Testis (tissue), 2 donors: ENCODE measurements at regions not wholly inside any gene's neighbourhood (a gene's known extent, or its start where the extent isn't known, plus 50 kb on each side); places are given as distances from the start of the nearest gene placed in this dataset.

Source experiments
- CTCF ChIP-seq, 3 experiments: fragments of 450-650 bp in 2 of 3; fragments of 200-600 bp in 1 of 3; sonication (generic) in 1 of 3; IDR thresholded peaks; one replicate each; pipeline ENCODE4 v1.5.1; 2016 to 2019; ENCODE audit warnings: antibody characterized with exemption in 3 of 3, mild to moderate bottlenecking in 2 of 3, moderate library complexity in 1 of 3
- POLR2A ChIP-seq: fragments of 450-650 bp; IDR thresholded peaks from one replicate; pipeline ENCODE4 v1.6.1; 2017; ENCODE audit warnings: antibody characterized with exemption, mild to moderate bottlenecking, moderate library complexity

- TF ChIP-seq CTCF (IDR thresholded peaks at IDR 0.05) (no peak), POLR2A (no peak)
Measured at GRCh38 chr3:16687221-16687620, 82.0 kb upstream of the DAZL start.
